ENCODE measurements at regions not wholly inside any gene's neighbourhood (a gene's known extent, or its start where the extent isn't known, plus 50 kb on each side); places are given as distances from the start of the nearest gene placed in this dataset.
A peak's percentile ranks its signal among the peaks of the same experiment; 100 is the strongest.
"Not testable (repeated sequence)": the region's sequence is repeated elsewhere in the genome, so short reads cannot be mapped to it uniquely, and the experiment has no call there.

DNA sequence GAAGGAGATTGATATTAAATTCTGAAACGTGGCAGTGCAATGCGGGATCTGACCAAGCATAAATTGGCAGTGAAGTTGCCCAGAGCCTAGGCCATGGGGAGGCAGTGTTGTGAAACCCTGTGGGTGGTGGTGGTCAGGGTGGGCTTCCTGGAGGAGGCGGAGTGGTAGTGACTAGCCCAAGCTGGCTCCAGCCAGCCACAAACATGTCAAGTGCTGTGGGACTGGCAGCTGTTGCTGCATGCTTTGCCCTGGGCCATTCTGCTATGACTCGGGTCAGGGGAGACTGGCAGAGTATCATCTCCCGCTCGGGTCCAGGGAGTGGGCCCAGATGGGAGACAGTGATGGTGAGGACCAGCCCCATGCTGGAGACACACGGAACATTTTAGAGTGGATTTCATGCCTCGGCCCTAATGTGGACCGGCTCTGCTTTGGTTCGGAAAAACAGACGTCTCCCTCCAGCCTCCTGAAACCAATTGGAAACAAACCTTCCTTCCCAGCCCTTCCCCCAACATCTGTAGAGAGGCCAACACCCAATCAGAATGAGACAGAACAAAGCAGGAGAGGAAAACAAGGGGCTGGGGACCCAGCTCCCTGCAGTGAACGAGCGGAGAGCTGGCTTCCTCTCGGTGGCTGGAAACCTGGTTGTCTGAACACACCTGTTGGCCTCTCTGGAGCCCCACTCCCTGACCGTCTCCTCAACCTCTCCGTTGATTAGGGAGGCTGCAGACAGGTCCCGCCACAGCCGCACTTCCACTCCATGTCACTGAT, 58.2 kb downstream of the TMEM270 start:
- intact Hi-C loops (cut with DNase I): no loop called here
- Histone ChIP-seq H3K27ac (no peak overlapping the region), H3K9me3 (no peaks in the 10 kb centered on the region), H3K4me3 (no peak overlapping the region), H3K36me3 (no peaks in the 10 kb centered on the region), H3K27me3 (ENCODE audit: low read depth) (no peaks in the 10 kb centered on the region), H3K4me1 (no peaks in the 10 kb centered on the region)
- no peak for ATAC-seq
- peak; percentile 16 for DNase-seq
- TF ChIP-seq, protein P1, sequence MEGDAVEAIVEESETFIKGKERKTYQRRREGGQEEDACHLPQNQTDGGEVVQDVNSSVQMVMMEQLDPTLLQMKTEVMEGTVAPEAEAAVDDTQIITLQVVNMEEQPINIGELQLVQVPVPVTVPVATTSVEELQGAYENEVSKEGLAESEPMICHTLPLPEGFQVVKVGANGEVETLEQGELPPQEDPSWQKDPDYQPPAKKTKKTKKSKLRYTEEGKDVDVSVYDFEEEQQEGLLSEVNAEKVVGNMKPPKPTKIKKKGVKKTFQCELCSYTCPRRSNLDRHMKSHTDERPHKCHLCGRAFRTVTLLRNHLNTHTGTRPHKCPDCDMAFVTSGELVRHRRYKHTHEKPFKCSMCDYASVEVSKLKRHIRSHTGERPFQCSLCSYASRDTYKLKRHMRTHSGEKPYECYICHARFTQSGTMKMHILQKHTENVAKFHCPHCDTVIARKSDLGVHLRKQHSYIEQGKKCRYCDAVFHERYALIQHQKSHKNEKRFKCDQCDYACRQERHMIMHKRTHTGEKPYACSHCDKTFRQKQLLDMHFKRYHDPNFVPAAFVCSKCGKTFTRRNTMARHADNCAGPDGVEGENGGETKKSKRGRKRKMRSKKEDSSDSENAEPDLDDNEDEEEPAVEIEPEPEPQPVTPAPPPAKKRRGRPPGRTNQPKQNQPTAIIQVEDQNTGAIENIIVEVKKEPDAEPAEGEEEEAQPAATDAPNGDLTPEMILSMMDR (IDR thresholded peaks at IDR 0.05): no peak

DNA sequence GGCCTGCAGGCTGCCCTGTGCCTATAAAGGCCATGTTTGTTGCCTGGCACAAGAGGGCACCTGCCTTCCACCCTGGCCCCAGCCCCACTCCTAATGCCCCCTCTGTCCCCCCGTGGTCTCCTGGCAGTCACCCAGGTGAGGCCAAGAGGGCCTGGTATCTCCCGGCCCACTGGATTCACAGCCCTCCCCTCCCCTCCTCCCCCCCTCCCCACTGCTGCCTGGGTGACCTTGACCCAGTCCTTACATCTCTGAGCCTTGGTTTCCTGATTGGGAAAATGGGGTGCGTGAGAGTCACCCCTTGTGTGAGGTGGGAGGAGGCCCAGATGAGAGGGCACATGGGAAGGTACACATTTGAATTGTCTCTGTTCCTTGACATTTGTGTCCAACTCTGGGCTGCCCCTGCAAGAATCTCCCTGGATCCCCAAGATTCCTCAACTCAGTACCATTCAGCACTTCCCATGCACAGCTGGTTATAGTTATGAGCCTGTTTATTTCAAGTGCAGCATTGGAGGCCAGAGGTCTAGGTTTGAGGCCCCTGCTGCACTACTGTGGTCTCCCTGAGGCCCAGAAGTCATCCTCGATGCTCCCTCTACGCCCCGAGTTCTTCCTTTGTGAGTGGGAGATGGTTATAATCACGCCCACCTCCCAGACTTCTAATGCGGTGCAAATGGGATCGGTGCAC, 58.9 kb downstream of the TMEM270 start:
- Histone ChIP-seq H3K4me1 (no peaks in the 10 kb centered on the region), H3K27ac (no peak overlapping the region), H3K27me3 (ENCODE audit: low read depth) (no peaks in the 10 kb centered on the region), H3K4me3 (no peak overlapping the region), H3K9me3 (no peaks in the 10 kb centered on the region), H3K36me3 (no peaks in the 10 kb centered on the region)
- ATAC-seq (no peak), DNase-seq (peak; percentile 11)
- intact Hi-C loops (cut with DNase I): no loop called here
- TF ChIP-seq, protein P1 (IDR thresholded peaks at IDR 0.05): no peak

DNA sequence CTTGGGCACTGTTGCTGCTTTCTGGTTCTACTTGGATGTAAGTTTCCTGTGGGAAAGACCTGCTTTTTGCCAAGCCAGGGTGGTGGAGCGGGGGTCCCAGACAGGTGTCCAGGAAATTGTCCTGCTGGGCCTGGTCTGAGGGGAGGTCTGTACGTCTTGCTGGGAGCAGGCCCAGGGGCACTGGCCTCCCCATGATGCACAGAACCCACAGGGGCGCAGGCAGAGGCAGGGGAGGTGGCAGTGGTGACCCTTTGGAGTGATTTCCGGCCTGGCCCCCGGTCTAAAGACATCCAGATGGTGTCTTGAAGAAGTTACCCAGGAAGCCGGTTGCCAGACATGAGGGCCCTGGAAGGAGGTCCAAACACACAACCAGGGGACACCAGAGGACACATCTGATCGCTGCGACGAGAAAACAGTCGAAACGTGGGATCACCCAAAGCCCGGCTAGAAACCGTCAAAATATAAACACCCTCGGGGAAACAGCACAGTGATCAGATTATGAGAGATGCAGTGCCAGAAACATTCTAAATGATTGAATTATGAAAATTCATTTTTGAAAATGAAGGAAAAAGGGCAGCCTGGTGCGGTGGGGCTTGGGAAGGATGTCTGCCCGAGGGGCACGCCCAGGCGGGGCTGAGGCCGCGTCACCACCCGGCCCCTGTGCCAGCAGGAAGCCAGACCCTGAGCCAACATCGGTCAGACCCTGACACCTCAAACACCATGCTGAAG, 59.6 kb downstream of the TMEM270 start:
- no peaks in the 10 kb centered on the region for H3K9me3 ChIP-seq
- H3K27me3 ChIP-seq (ENCODE audit: low read depth): no peaks in the 10 kb centered on the region
- no peak overlapping the region for H3K27ac ChIP-seq
- ATAC-seq: peak in 1 of 2 donors; percentile 19
- TF ChIP-seq, protein P1 (IDR thresholded peaks at IDR 0.05): no peak
- intact Hi-C loops (cut with DNase I): no loop called here
- H3K4me1 ChIP-seq: no peaks in the 10 kb centered on the region
- H3K4me3 ChIP-seq: no peak overlapping the region
- peak; percentile 27 for DNase-seq
- H3K36me3 ChIP-seq: no peaks in the 10 kb centered on the region

DNA sequence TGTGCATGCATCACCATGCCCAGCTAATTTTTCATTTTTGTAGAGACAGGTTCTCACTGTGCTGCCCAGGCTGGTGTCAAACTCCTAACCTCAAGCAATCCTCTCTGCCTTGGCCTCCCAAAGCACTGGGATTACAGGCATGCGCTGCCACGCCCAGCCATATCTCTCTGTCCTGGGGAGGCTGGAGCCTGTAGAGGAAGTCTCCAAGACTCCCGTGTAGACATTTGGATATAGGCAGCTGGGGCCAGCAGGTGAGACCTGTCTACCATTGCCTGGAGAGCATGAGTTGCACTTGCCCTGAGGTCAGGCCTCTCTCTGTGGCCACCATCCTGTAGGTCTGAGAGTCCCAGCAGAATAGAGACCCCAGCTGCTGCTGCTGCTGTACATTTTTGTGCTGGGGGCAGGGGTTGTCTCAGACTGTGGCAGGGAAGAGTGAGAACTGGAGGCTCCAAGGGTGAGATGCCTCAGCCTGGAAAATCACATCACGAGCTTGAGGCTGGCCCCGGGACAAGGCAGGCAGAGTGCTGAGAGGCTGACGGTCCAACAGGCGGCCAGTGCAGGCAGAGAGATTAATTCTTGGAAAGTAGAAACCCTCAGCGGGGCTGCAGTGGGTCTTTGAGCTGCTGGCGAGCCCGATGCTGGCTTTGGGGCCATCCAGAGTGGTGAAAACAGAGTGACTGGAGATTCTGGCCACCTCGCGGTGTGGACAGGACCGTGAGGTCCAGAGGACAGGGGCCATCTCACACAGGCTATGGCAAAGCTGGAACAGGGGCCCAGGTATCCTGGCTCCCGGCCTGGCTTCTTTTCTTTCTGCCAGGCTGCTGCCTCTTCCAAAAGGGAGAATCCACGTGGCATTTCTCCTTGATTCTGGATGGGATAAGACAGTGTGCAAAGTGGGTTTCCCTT, 60.9 kb downstream of the TMEM270 start:
- intact Hi-C loops (cut with DNase I): no loop called here
- no peak overlapping the region for H3K27ac ChIP-seq
- DNase-seq (peak; percentile 35), ATAC-seq (no peak)
- no peaks in the 10 kb centered on the region for H3K9me3 ChIP-seq
- TF ChIP-seq, protein P1 (IDR thresholded peaks at IDR 0.05): no peak
- H3K36me3 ChIP-seq: no peaks in the 10 kb centered on the region
- H3K4me1 ChIP-seq: no peaks in the 10 kb centered on the region
- no peak overlapping the region for H3K4me3 ChIP-seq
- H3K27me3 ChIP-seq (ENCODE audit: low read depth): no peaks in the 10 kb centered on the region

DNA sequence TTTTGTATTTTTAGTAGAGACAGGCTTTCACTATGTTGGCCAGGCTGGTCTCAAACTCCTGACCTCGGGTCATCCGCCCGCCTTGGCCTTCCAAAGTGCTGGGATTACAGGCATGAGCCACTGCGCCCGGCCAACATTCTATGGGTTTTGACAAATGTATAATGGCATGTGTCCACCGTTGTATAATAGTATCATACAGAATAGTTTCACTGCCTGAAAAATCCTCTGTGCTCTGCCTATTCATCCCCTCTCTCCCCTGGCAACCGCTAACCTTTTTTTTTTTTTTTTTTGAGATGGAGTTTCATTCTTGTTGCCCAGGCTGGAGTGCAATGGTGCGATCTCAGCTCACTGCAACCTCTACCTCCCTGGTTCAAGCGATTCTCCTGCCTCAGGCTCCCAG, 67.7 kb downstream of the TMEM270 start:
- ATAC-seq; intact Hi-C loops (cut with DNase I); H3K4me1 ChIP-seq; H3K27me3 ChIP-seq (ENCODE audit: low read depth); H3K36me3 ChIP-seq; H3K9me3 ChIP-seq; H3K4me3 ChIP-seq; DNase-seq; H3K27ac ChIP-seq: not testable (repeated sequence)

Measured in lower lobe of right lung (tissue), 2 donors.